Stimulated activated CD4-positive, alpha-beta T cell treated with anti-CD3 and anti-CD28 coated beads, Interleukin-4, amount 100 ng/mL, for 48 hours (primary cell): ENCODE measurements at regions not wholly inside any gene's neighbourhood (a gene's known extent, or its start where the extent isn't known, plus 50 kb on each side); places are given as distances from the start of the nearest gene placed in this dataset.
"Not testable (repeated sequence)": the region's sequence is repeated elsewhere in the genome, so short reads cannot be mapped to it uniquely, and the experiment has no call there.

ENCODE experiments used
- DNase-seq, 2 donors: peaks; one replicate each; pipeline ENCODE4 v3.0.0-alpha.2; 2020; ENCODE audit warnings: low read depth in 2 of 2

DNA sequence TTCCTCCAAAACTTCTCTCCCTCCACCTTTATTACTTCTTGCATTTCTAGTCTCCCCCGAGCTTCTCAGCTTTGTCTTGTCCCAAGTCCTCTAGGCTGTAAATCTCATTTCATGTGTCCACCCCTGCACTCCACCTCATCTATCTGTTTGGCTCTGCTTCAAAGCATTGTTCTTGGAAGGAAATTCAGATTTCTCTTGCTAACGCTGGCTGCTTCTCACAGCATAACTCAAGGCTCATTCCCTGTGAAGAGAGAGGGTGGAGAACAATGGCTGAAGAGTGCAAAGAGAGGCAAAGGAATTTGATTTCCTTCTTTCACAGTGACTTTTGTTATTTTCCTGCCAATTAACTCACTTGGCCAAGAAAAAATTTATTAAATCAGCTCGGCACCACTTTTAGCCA lies 476.5 kb downstream of the TMEM114 start:
- DNase-seq = no peak

DNA sequence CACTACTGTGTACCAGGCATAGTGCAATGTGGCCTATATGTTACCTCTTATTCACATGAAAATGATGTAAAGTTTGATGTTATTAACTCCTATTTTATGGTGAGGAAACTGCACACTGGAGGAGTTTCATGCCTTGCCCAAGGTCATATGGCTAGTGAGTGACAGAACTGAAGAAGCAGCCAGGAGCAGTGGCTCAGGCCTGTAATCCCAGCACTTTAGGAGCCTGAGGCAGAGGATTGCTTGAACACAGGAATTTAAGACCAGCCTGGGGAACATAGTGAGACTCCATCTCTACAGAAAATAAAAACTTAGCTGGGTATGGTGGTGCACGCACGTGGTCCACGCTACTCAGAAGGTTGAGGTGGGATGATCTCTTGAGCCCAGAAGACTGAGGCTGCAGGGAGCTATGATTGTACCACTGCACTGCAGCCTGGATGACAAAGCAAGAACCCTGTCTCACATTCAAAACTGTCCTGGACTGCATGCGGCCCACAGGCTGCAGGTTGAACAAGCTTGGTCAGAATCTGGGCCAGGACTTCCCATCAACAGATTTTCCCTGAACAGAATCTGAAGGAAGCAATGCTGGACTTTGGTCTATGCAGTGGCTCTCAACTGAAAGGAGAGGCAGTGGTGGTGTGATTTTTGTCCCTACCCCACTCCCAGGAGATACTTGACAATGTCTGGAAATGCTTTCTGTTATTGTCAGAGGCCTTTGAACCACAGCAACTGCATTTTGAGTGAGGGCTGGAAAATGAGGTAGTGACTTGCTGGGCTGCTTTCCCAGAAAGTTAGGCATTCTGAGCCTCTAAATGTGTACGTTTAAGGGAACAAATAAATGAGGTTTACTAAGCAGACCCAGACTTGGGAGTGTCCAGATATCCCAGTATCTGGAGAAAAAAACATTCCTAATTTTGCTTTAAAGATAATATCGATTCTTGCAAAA lies 479.5 kb downstream of the TMEM114 start:
- DNase-seq = no peak

DNA sequence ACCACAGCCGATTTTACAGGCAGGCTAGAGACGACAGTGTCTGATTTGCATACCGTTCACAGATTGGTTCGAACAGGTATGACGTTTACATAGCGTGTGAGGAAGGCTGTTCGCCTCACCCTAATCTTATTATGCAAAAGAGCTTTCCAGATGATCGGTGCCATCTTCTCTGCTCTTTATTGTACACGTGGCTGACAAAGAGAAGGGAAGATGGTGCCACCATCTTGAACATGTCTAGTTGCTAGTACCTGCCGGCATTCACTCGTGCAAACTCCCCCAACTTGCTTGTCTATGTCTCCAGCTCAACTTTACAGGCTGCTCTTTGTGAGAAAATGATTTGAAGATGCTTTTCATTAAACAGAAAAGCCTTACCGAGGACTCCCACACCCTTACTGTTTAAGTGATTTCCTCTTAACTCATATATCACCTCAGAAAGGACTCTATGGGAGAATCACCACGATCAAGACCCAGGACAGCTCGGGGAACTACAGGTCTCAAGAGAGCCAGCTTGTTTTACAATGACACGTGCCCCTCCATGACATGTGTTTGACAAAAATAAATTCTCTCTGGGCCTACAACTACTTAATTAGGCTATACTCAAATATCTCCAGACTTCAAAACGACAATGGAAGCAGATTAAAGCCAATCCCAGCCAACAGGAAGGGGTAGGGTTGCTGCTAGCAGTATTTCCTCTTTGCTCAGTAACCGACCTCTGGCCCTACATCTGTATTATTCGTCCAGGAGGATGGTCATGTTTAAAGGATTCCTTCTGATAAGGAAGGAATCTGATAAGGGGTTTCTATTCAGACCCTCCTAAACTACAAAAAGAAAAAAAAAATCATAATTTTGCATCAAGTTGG lies 480.6 kb downstream of the TMEM114 start:
- DNase-seq = no peak

DNA sequence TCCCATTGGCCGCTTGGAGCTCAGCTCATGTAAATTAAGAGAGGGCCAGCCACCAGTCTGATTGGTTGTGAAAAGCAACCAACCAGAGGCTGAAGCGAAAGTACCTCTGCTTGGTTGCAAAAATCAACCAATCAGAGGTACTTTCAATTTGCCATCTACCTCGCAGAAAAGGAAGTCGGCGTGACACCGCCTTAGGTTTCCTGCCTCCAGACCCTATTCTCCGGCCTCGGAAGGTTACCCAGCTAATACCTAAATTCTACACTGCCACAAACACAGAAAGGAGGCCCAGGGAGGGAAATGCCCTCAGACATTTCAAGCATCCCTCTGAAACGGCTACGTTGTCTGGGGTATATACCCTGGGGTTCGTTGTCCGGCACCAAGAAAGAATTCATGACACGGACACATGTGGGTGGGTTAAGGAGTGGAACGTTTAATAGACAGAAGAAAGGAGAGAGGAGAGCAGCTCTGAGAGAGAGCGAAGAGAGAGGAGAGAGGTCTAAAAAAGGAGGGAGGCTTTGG lies 481.3 kb downstream of the TMEM114 start:
- no peak for DNase-seq

DNA sequence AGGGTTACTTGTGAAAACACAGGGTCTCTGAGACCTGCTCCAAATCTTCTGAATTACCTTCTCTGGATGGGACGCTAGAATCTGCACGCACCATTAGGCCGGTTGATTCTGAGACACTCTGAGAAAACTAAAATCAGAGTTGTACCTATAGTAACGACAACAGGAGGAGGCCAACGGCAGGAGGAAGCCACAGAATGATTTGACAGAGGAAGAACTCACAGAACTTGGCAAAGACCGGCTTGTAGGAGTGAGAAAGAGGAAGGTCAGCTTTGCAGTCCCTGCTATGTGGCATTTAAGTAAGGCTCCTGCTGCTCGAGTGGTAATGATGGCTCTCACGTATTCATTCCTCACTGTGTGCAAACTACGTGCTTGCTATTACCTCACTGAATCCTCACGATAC lies 483.0 kb downstream of the TMEM114 start:
- DNase-seq = no peak

DNA sequence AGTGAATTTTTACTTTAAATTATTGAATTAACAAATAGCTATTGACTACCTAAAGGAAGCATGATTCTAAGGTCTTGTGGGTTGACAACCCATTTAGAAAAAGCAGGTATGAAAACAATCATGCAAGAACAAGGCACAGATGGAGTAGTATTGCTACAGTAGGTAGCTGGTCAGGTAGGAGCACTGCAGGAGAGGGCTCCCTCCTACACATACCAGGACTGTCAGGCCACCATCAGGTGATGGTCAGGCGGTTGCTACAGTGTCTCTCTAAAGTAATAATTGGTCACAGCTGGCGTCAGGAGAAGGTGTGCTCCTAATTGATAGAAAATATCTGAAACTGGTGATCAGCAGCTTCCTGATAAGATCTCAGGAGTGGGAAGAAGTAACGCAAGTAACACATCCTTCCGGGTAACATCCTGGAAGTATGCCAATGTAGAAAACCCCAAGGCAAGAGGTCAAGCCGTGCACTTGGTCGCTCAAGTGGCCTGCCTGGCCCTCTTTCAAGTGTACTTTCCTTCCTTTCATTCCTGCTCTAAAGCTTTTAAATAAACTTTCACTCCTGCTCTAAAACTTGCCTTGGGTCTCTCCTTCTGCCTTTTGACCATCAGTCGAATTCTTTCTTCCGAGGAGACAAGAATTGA lies 486.5 kb downstream of the TMEM114 start:
- no peak for DNase-seq

DNA sequence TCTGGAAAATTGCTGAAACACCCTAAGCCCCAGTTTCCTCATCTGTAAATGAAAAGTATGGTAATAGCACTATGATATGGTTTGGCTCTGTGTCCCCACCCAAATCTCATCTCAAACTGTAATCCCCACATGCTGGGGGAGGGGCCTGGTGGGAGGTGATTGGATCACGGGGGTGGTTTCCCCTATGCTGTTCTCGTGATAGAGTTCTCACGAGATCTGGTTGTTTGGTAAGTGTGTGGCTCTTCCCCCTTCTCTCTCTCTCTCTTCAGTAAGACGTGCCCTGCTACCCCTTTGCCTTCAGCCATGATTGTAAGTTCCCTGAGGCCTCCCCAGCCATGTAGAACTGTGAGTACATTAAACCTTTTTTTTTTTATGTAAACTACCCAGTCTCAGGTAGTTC lies 490.7 kb downstream of the TMEM114 start:
- no peak for DNase-seq

DNA sequence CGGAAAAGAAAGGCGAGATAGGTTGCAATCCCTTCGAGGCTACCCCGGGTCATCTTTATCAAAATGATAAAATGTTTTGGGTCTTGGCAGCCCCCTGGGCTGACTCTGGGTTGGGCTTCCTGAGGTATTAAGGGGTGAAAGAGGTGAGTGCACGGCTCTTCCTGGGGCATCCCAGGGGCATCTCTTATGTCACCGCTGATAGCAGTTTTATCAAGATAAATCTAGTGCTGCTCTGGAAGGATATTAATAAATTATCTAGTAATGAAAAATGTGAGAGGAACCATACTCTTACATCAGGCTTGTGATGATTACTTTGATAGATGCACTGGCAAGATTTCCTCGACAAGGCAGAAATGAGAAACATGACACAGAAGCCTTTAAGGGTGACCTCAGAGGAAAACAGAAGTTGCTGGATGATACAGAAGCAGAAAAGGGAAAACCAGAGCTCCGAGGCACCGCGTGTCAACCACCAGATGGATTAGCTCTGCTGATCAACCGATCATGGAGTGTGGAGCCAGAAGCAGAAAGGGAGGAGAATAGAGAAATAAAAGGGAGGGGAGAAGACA lies 491.3 kb downstream of the TMEM114 start:
- DNase-seq = no peak

DNA sequence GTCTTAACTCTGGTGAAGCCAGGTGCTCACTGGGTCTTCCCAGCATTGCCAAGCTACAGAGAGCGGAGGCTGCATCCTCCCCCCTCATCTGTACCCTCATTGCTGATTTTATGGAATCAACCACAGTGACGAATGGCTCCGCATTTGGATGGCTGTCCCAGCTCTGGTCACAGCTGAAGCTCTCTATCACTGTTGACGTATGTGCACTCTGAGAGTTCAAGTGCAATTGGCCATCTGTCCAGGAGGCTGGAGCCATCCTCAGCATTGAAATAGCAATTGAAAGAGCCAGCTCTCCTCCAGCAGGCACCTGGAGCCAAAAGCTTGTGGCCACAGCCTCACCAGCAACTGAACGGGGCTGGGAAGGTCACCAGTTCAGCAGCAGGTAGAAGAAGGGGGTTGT lies 494.1 kb downstream of the TMEM114 start:
- DNase-seq = no peak

DNA sequence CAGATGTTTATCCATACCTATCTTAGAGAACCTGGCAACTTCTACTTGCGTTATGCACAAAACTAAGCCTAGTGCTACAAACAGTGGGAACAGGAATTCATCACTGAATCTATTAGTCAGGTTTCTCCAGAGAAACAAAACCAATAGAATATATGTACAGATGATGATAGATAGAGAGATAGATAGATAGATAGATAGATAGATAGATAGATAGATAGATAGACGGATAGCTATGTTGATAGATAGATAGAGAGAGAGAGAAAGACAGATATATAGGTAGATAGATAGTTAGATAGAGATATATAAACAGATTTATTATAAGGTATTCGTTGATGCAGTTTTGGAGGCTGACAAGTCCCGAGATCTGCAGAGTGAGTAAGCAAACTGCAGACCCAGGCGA lies 495.6 kb downstream of the TMEM114 start:
- DNase-seq = no peak

DNA sequence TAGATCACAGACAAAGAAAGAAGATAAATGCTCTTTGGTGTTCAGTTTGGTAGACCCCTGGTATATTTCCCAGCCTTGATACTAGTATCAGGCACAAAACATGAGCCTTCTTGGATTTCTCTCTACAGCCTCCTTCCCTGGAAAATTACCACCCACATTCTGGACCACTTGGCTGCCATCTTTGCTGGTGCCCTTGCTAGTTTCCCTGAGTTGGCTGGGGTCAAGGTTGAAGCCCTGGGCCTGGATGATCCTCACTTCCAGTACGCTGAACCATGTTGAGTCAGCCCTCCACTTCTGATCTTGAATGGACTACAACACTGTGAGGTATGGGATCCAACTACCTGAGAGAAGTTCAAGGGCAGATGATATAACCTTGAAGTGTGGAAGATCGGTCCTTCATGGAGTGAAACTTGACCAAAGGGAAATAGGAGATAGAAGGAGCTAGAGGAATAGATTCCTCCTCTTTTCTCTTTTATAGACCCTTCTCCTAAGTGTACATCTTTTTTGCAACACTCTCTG lies 501.4 kb downstream of the TMEM114 start:
- DNase-seq = no peak

DNA sequence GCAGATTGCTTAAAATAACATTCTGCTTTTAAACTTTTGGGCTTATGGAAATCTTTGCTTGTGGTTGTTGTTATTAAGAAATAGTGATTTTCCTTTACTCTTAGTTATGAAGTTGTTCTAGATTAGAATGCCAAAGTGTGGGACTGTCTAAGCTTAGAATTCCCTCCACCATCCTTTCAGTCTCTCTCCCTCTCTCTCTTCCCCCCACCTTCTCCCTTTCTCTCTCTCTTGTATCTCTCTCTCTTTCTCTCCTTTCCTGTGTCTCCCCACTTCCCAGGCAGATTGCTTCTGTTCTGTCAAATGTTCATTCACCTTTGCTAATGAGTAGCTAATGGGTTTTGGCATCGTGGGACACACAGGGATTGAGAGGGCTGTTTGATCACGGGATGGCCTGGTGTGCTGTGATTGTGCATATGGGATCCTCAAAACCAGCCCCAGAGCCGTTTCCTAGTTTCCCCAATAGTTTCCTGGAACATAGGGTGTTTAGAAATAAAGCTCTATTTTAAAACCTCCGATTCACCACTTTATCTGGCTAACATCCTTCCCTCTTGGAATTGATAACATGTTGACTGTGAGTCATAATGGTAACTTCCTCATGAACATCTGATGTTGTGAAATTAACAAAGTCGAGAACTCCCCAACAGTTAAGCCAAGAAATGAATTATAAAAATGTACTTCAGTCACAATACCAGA lies 502.6 kb downstream of the TMEM114 start:
- DNase-seq = no peak

DNA sequence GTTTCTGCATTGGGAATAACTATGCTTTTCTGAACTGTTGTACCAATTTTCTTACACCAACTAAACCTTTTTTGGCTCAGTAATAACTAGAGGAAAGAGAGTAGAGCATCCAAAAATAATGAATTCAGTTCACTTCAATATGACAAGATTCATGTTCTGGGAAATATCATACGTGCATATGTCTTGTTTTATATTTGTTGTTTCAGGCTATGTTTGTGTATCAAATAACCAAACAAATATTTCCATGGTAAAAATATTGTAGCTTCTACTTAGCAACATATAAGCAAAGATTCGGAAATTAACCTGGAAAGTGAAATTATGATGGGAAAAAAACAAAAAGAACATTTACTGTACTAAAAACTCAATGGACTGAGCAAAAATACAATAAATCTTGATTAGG lies 503.2 kb downstream of the TMEM114 start:
- no peak for DNase-seq

DNA sequence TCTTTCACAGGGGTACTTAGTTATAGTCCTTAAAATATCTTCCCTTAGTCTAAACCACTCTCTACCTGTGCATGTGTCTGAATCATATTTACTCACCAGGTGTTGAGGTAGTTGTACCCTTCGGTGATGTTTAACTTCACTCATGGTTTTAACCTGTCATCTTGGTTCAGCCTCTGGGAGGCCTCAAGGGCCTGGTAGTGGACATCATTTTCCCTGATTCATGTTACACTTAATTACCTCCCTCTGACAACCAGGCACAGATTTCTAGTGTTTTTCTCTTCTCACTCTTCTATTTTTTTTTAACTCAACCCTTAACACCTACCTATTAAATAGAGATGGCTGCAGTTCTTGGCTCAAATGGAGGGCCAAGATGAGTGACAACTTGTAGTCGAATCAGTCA lies 505.4 kb downstream of the TMEM114 start:
- no peak for DNase-seq

DNA sequence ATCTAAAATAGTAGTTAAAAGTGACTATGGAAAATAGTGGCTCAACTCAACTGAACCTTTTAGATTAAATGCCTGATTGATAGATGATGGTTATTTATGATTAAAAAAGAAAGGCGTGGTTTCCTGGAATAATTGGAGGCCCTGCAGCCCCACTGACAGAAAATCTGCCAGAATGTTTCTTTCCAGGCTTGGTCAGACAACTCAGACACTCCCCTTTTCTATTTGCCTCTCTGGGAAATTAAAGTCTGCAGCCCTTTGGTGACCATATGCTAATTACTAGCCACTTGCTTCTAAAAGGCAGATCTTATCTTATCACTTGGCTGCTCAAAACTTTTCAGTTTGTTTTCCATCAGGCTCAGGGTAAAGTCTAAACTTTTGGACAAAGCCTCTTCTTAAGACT lies 506.0 kb downstream of the TMEM114 start:
- no peak for DNase-seq

DNA sequence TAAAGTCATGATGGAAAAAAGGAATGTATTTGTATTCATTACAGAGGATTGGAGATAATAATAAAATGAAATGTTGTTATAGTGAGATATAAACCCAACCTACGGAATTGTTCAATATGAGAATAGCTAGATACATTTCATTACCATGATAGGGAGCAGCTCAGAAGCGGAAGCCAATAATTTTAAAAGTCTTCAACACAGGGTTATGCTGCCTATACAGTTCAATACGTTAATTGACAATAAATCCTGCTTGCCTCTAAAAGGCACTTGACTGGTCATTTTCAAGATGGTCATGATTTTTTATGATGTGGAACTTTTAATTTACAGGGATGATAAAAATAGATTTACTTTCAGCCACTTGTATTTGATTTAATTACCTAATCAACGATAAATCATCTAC lies 506.8 kb downstream of the TMEM114 start:
- no peak for DNase-seq

DNA sequence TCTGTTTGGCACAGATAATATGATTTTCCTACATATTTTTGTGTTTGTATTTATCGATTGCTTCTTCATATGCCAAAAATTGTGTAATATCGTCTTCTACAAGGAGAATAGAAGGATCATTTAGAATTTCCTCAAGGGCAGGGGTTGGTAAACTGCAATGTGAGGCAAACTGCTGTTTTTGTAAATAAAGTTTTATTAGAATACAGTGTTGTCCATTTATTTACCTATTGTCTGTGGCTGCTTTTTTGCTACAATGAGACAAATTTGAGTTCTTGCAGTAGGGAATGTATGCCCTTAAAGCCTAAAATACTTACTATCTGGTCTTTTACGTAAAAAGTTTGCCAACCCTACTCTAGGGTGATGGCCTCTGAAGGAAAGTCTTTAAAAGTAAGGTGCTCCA lies 509.5 kb downstream of the TMEM114 start:
- DNase-seq = no peak

DNA sequence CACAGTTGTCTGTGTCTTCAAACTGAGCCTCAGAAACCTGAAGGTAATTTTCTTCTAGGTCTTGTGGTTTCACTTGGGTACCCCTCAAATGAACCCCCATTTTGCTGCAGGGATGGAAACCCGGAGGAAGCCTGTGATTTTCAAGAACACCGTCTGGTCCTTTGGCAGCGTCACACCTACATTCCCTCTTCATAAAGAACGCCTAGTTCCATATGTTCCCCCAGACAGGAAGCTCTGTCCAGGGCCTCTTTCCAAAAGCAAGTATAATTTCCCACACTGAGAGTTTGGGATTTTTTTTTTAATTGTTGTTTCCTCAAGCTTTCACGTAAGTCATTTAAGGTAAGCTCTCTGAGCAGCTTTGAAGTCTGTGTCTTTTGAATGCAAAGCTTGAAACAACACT lies 515.0 kb downstream of the TMEM114 start:
- DNase-seq = no peak

DNA sequence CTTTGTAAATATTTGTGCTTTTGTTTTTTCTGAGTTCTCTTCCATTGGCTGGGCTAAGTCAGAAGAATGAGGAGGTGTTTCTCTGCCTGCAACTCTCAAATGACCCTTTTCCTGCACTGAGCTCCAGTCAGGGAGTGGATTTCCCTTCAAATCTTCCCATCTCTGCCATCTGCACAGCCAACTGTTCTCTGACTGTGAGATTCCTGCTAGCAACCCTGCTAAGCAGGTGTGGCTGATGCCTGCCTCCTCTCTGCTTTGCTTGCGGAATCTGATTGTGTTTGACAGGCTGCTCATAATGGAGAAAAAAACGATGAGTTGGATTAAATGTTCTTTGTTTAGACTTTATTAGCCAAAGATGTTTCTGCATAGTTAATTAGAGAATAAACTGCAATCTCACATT lies 519.8 kb downstream of the TMEM114 start:
- no peak for DNase-seq

DNA sequence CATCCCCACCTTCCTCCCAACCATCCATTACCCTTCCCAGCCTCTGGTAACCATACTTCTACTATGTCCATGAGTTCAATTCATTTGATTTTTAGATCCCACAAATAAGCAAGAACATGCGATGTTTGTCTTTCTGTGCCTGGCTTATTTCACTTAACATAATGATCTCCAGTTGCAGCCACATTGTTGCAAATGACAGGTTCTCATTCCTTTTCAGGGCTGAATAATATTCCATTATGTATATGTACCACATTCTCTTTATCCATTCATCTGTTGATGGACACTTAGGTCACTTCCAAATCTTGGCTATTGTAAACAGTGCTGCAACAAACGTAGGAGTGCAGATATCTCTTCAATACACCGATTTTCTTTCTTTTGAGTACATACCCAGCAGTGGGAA lies 522.1 kb downstream of the TMEM114 start:
- DNase-seq = not testable (repeated sequence)

DNA sequence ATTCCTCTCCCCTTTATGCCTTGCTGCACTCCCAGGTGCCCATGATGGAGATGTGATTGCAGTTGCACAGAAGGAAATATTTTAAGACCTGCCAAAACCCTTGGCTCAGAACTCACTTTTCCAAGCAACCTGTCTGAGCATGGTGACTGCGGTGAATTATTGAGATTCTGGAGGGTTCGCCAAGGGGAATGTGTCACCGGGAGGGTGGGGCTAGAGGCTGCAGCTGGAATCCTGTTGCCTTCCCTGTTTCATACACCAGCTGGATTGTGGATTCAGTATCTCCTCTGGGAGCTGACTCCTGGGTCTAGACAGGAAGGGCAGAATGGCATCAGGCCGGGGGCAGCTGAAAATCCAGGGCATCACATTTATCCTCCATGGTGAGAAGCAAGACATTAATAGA lies 527.2 kb downstream of the TMEM114 start:
- DNase-seq = no peak
